Stimulated activated CD4-positive, alpha-beta T cell treated with anti-CD3 and anti-CD28 coated beads, Interleukin-2, amount 100 ng/mL, for 4 hours (primary cell): ENCODE measurements at regions not wholly inside any gene's neighbourhood (a gene's known extent, or its start where the extent isn't known, plus 50 kb on each side); places are given as distances from the start of the nearest gene placed in this dataset.
"Not testable (repeated sequence)": the region's sequence is repeated elsewhere in the genome, so short reads cannot be mapped to it uniquely, and the experiment has no call there.

Source experiments
- DNase-seq: peaks from one replicate; pipeline ENCODE4 v3.0.0-alpha.2; 2020; ENCODE audit warnings: low read depth

GRCh38 chr3:125697979-125698640 lies 102.8 kb upstream of the OSBPL11 start:
- DNase-seq, result peak; percentile 26

GRCh38 chr3:125715651-125716050 lies 120.4 kb upstream of the OSBPL11 start:
- no peak for DNase-seq

- not testable (repeated sequence) for DNase-seq
Measured at GRCh38 chr3:125732151-125732550, 136.9 kb upstream of the OSBPL11 start.

- not testable (repeated sequence) for DNase-seq
Measured at GRCh38 chr3:125741991-125742718, 146.9 kb upstream of the OSBPL11 start.

GRCh38 chr3:125742845-125743244 lies 147.5 kb upstream of the OSBPL11 start:
- not testable (repeated sequence) for DNase-seq

- not testable (repeated sequence) for DNase-seq
Measured at GRCh38 chr3:125757050-125757449, 161.8 kb upstream of the OSBPL11 start.

- DNase-seq, result not testable (repeated sequence)
Measured at GRCh38 chr3:125758641-125759130, 163.4 kb upstream of the OSBPL11 start.

GRCh38 chr3:125762601-125763000 lies 167.3 kb upstream of the OSBPL11 start:
- DNase-seq, result not testable (repeated sequence)

- DNase-seq, result peak; percentile 33
Measured at GRCh38 chr3:125766285-125766826, 171.1 kb upstream of the OSBPL11 start.

GRCh38 chr3:125766931-125767330 lies 171.6 kb upstream of the OSBPL11 start:
- DNase-seq, result not testable (repeated sequence)

GRCh38 chr3:125767641-125768040 lies 172.3 kb upstream of the OSBPL11 start:
- DNase-seq, result no peak

GRCh38 chr3:125768821-125769220 lies 173.5 kb upstream of the OSBPL11 start:
- not testable (repeated sequence) for DNase-seq

- not testable (repeated sequence) for DNase-seq
Measured at GRCh38 chr3:125771506-125771905, 176.2 kb upstream of the OSBPL11 start.

GRCh38 chr3:125774433-125775034 lies 179.2 kb upstream of the OSBPL11 start:
- not testable (repeated sequence) for DNase-seq

GRCh38 chr3:125775106-125775505 lies 179.8 kb upstream of the OSBPL11 start:
- DNase-seq, result not testable (repeated sequence)

GRCh38 chr3:125775606-125776294 lies 180.5 kb upstream of the OSBPL11 start:
- DNase-seq, result not testable (repeated sequence)

GRCh38 chr3:125779276-125779675 lies 184.0 kb upstream of the OSBPL11 start:
- DNase-seq, result not testable (repeated sequence)

GRCh38 chr3:125779918-125780317 lies 184.6 kb upstream of the OSBPL11 start:
- not testable (repeated sequence) for DNase-seq

GRCh38 chr3:125781678-125782077 lies 186.4 kb upstream of the OSBPL11 start:
- DNase-seq, result not testable (repeated sequence)

- not testable (repeated sequence) for DNase-seq
Measured at GRCh38 chr3:125790312-125790711, 178.7 kb upstream of the ROPN1B start.

GRCh38 chr3:125791021-125791420 lies 178.0 kb upstream of the ROPN1B start:
- DNase-seq, result not testable (repeated sequence)

- DNase-seq, result not testable (repeated sequence)
Measured at GRCh38 chr3:125810010-125810409, 159.0 kb upstream of the ROPN1B start.
